Karpas-422 (cell line): ENCODE measurements at regions not wholly inside any gene's neighbourhood (a gene's known extent, or its start where the extent isn't known, plus 50 kb on each side); places are given as distances from the start of the nearest gene placed in this dataset.

Experiments used
- DNase-seq: peaks from one replicate; pipeline ENCODE4 v3.0.0-alpha.2; 2015
- H2AFZ ChIP-seq: fragments of 200-600 bp; sonication (generic); 2 replicates; pipeline ENCODE4 v1.6.1; 2014; ENCODE audit warnings: antibody characterized with exemption, low read length, mixed read lengths
- H3K27ac ChIP-seq: fragments of 200-600 bp; sonication (generic); 2 replicates; pipeline ENCODE4 v1.5.1; 2014; ENCODE audit warnings: mild to moderate bottlenecking, low read length, moderate library complexity
- H3K27me3 ChIP-seq: fragments of 200-600 bp; sonication (generic); 2 replicates; pipeline ENCODE4 v1.6.1; 2014; ENCODE audit warnings: low read length, mixed read lengths
- H3K36me3 ChIP-seq: fragments of 200-600 bp; sonication (generic); 2 replicates; pipeline ENCODE4 v1.6.1; 2014; ENCODE audit warnings: low read length, mixed read lengths; ENCODE audit not compliant: insufficient read depth
- H3K4me1 ChIP-seq: fragments of 200-600 bp; sonication (generic); 2 replicates; pipeline ENCODE4 v1.6.1; 2014; ENCODE audit warnings: mild to moderate bottlenecking, low read length, mixed read lengths
- H3K4me2 ChIP-seq: fragments of 200-600 bp; sonication (generic); 2 replicates; pipeline ENCODE4 v1.6.1; 2014; ENCODE audit warnings: low read length, low read depth, mild to moderate bottlenecking; ENCODE audit not compliant: poor library complexity, severe bottlenecking
- H3K4me3 ChIP-seq: fragments of 200-600 bp; sonication (generic); 2 replicates; pipeline ENCODE4 v1.5.1; 2014; ENCODE audit warnings: mild to moderate bottlenecking, antibody characterized with exemption, low read length, mixed read lengths
- H3K79me2 ChIP-seq: fragments of 200-600 bp; sonication (generic); 2 replicates; pipeline ENCODE4 v1.6.1; 2014; ENCODE audit warnings: mild to moderate bottlenecking, low read length, mixed read lengths
- H3K9ac ChIP-seq: fragments of 200-600 bp; sonication (generic); 2 replicates; pipeline ENCODE4 v1.6.0; 2014; ENCODE audit warnings: low read length
- H3K9me2 ChIP-seq: fragments of 200-600 bp; sonication (generic), shearing (Covaris generic); replicated peaks from 2 replicates; pipeline ENCODE4 v1.6.0; 2014; ENCODE audit warnings: mild to moderate bottlenecking, low read length, moderate library complexity; ENCODE audit not compliant: insufficient read depth
- H3K9me3 ChIP-seq: fragments of 300-700, 200-600 bp; sonication (generic); 2 replicates; pipeline ENCODE4 v1.6.1; 2014; ENCODE audit warnings: low read length, mixed read lengths
- H4K20me1 ChIP-seq: fragments of 200-600 bp; sonication (generic); 2 replicates; pipeline ENCODE4 v1.6.1; 2014; ENCODE audit warnings: mild to moderate bottlenecking, antibody characterized with exemption, low read length, low read depth; ENCODE audit not compliant: insufficient read depth

DNA sequence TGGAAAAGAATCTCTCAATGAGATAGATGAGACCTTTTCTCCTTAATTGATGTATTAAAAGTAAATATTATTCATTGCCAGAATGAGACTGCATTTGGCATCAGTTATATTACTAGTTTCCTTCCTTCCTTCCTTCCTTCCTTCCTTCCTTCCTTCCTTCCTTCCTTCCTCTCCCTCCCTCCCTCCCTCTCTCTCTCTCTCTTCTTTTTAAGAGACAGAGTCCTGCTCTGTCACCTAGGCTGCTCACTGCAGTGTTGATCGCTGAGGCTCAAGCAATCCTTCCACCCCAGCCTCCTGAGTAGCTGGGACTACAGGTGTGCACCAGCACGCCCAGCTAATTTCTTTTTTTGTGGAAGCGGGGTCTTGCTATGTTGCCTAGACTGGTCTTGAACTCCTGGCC is 50.4 kb upstream of the ARX start:
- H3K9me3 ChIP-seq, result no peaks in the 10 kb centered on the region
- H3K4me1 ChIP-seq, result no peaks in the 10 kb centered on the region
- H3K9me2 ChIP-seq, result no peaks in the 10 kb centered on the region
- no peak overlapping the region for H3K4me2 ChIP-seq
- no peak overlapping the region for H2AFZ ChIP-seq
- no peak overlapping the region for H3K9ac ChIP-seq
- no peaks in the 10 kb centered on the region for H3K36me3 ChIP-seq
- no peak overlapping the region for H3K27ac ChIP-seq
- no peaks in the 10 kb centered on the region for H3K79me2 ChIP-seq
- no peaks in the 10 kb centered on the region for H3K27me3 ChIP-seq
- H4K20me1 ChIP-seq, result no peaks in the 10 kb centered on the region
- no peak for DNase-seq
- no peak overlapping the region for H3K4me3 ChIP-seq
